Ishikawa (cell line): ENCODE measurements at regions not wholly inside any gene's neighbourhood (a gene's known extent, or its start where the extent isn't known, plus 50 kb on each side); places are given as distances from the start of the nearest gene placed in this dataset.

Experiments used
- EGR1 ChIP-seq: IDR thresholded peaks from 2 replicates; pipeline ENCODE4 v1.6.1; 2012
- EP300 ChIP-seq: IDR thresholded peaks from 2 replicates; pipeline ENCODE4 v1.6.1; 2012; ENCODE audit warnings: borderline replicate concordance
- MAX ChIP-seq: IDR thresholded peaks from 2 replicates; pipeline ENCODE4 v1.6.1; 2012
- RAD21 ChIP-seq: IDR thresholded peaks from 2 replicates; pipeline ENCODE4 v1.6.1; 2012; ENCODE audit warnings: low read depth

- TF ChIP-seq EGR1 = no peak
- TF ChIP-seq EP300 = no peak
- TF ChIP-seq MAX = no peak
- no peak for TF ChIP-seq RAD21
These were observed 115.8 kb upstream of the TCERG1L start for GRCh38 chr10:131427281-131427680.
